Uterus (tissue), 3 donors: ENCODE measurements at regions not wholly inside any gene's neighbourhood (a gene's known extent, or its start where the extent isn't known, plus 50 kb on each side); places are given as distances from the start of the nearest gene placed in this dataset.
"Not testable (repeated sequence)": the region's sequence is repeated elsewhere in the genome, so short reads cannot be mapped to it uniquely, and the experiment has no call there.

Source experiments
- DNase-seq, 2 donors: peaks; one replicate each; pipeline ENCODE4 v3.0.0-alpha.2; 2019 to 2020
- H3K27ac ChIP-seq, 2 donors: fragments of 200-600 bp; sonication (generic); 1 replicate in 1 of 2; 2 replicates in 1 of 2; pipeline ENCODE4 v1.5.1; 2016 to 2018
- H3K27me3 ChIP-seq, 2 donors: fragments of 200-600 bp; sonication (generic); one replicate each; pipeline ENCODE4 v1.5.1; 2018 to 2019; ENCODE audit warnings: control low read depth in 1 of 2
- H3K36me3 ChIP-seq, 2 donors: fragments of 200-600 bp; sonication (generic); one replicate each; pipeline ENCODE4 v1.5.1; 2019; ENCODE audit warnings: control low read depth in 1 of 2
- H3K4me1 ChIP-seq, 2 donors: fragments of 200-600 bp; sonication (generic); one replicate each; pipeline ENCODE4 v1.5.1; 2018 to 2019; ENCODE audit warnings: control low read depth in 1 of 2
- H3K4me3 ChIP-seq, 2 donors: fragments of 200-600 bp; sonication (generic); 1 replicate in 1 of 2; 2 replicates in 1 of 2; pipeline ENCODE4 v1.5.1; 2018 to 2019; ENCODE audit warnings: mild to moderate bottlenecking in 1 of 2
- H3K9me3 ChIP-seq, 2 donors: fragments of 200-600 bp; sonication (generic); one replicate each; pipeline ENCODE4 v1.5.1; 2019; ENCODE audit warnings: control low read depth in 1 of 2
- CTCF ChIP-seq, 4 experiments: fragments of 200-600 bp in 2 of 4; fragments of 450-650 bp in 2 of 4; sonication (generic) in 2 of 4; IDR thresholded peaks; one replicate each; pipeline ENCODE4 v1.5.1; 2016 to 2019; ENCODE audit warnings: antibody characterized with exemption in 4 of 4, mild to moderate bottlenecking in 2 of 4, moderate library complexity in 1 of 4
- intact Hi-C: fragments of 100-400 bp; cut with DNase I; formaldehyde crosslinking; loops from one replicate; pipeline ENCODE4 v1.15.1; 2023; ENCODE audit warnings: low total_unique reads
- donor health status: DM: yes; HTN: yes; CAD: no.

GRCh38 chr2:87484363-87484762, 263.5 kb upstream of the PLGLB2 start:
- H3K4me1 ChIP-seq, H3K27ac ChIP-seq, DNase-seq, H3K36me3 ChIP-seq, intact Hi-C loops, H3K4me3 ChIP-seq, H3K9me3 ChIP-seq, H3K27me3 ChIP-seq: not testable (repeated sequence)

GRCh38 chr2:87485455-87485854, 262.4 kb upstream of the PLGLB2 start:
- H3K9me3 ChIP-seq, intact Hi-C loops, DNase-seq, H3K27me3 ChIP-seq, H3K4me1 ChIP-seq, H3K27ac ChIP-seq, H3K36me3 ChIP-seq, H3K4me3 ChIP-seq: not testable (repeated sequence)

GRCh38 chr2:87485884-87486283, 262.0 kb upstream of the PLGLB2 start:
- not testable (repeated sequence) for H3K27ac ChIP-seq, H3K36me3 ChIP-seq

GRCh38 chr2:87486413-87486812, 261.5 kb upstream of the PLGLB2 start:
- H3K4me1 ChIP-seq, intact Hi-C loops, DNase-seq, H3K27me3 ChIP-seq, H3K4me3 ChIP-seq, H3K36me3 ChIP-seq, H3K9me3 ChIP-seq: not testable (repeated sequence)
- H3K27ac ChIP-seq, result peak overlapping the region in 1 of 2 donors; percentile 51

More at GRCh38 chr2:87485884-87486283, 262.0 kb upstream of the PLGLB2 start:
- DNase-seq, H3K4me1 ChIP-seq, H3K27me3 ChIP-seq, H3K4me3 ChIP-seq, intact Hi-C loops, H3K9me3 ChIP-seq: not testable (repeated sequence)

GRCh38 chr2:87488021-87488420, 259.9 kb upstream of the PLGLB2 start:
- H3K27ac ChIP-seq, H3K4me3 ChIP-seq, H3K4me1 ChIP-seq, H3K36me3 ChIP-seq, H3K9me3 ChIP-seq, H3K27me3 ChIP-seq, DNase-seq, intact Hi-C loops: not testable (repeated sequence)

GRCh38 chr2:87488991-87489390, 258.9 kb upstream of the PLGLB2 start:
- H3K27ac ChIP-seq, H3K4me3 ChIP-seq, intact Hi-C loops: not testable (repeated sequence)

GRCh38 chr2:87494846-87495245, 253.0 kb upstream of the PLGLB2 start:
- H3K4me1 ChIP-seq, H3K9me3 ChIP-seq, intact Hi-C loops, H3K27me3 ChIP-seq, DNase-seq, H3K36me3 ChIP-seq, H3K4me3 ChIP-seq: not testable (repeated sequence)
- peak overlapping the region in 1 of 2 donors; percentile 41 for H3K27ac ChIP-seq

More at GRCh38 chr2:87488991-87489390, 258.9 kb upstream of the PLGLB2 start:
- H3K9me3 ChIP-seq, H3K27me3 ChIP-seq, H3K4me1 ChIP-seq, H3K36me3 ChIP-seq, DNase-seq: not testable (repeated sequence)

- H3K36me3 ChIP-seq, DNase-seq, H3K4me3 ChIP-seq, intact Hi-C loops, H3K27me3 ChIP-seq, H3K4me1 ChIP-seq, H3K9me3 ChIP-seq: not testable (repeated sequence)
- H3K27ac ChIP-seq, result peak overlapping the region in 1 of 2 donors; percentile 41
Measured at GRCh38 chr2:87495455-87495854, 252.4 kb upstream of the PLGLB2 start.

- H3K27ac ChIP-seq, result peak overlapping the region in 1 of 2 donors; percentile 39
- not testable (repeated sequence) for DNase-seq
Measured at GRCh38 chr2:87496036-87497006, 251.6 kb upstream of the PLGLB2 start.

GRCh38 chr2:87497135-87497534, 250.8 kb upstream of the PLGLB2 start:
- intact Hi-C loops, H3K9me3 ChIP-seq, DNase-seq, H3K27ac ChIP-seq, H3K4me1 ChIP-seq, H3K4me3 ChIP-seq, H3K27me3 ChIP-seq, H3K36me3 ChIP-seq: not testable (repeated sequence)

More at GRCh38 chr2:87496036-87497006, 251.6 kb upstream of the PLGLB2 start:
- H3K27me3 ChIP-seq, intact Hi-C loops, H3K9me3 ChIP-seq, H3K4me3 ChIP-seq, H3K4me1 ChIP-seq, H3K36me3 ChIP-seq: not testable (repeated sequence)
- TF ChIP-seq CTCF (IDR thresholded peaks at IDR 0.05), result peak in 2 of 4 experiments; percentile 23 to 41

- H3K9me3 ChIP-seq, H3K4me1 ChIP-seq, H3K36me3 ChIP-seq, intact Hi-C loops, H3K27me3 ChIP-seq, H3K27ac ChIP-seq, DNase-seq, H3K4me3 ChIP-seq: not testable (repeated sequence)
Measured at GRCh38 chr2:87497700-87498099, 250.2 kb upstream of the PLGLB2 start.

GRCh38 chr2:87498169-87498853, 249.6 kb upstream of the PLGLB2 start:
- H3K4me3 ChIP-seq, H3K27me3 ChIP-seq, H3K27ac ChIP-seq, intact Hi-C loops, H3K9me3 ChIP-seq, H3K4me1 ChIP-seq, DNase-seq, H3K36me3 ChIP-seq: not testable (repeated sequence)
